Hepatocyte (in vitro differentiated cells): ENCODE measurements at regions not wholly inside any gene's neighbourhood (a gene's known extent, or its start where the extent isn't known, plus 50 kb on each side); places are given as distances from the start of the nearest gene placed in this dataset.

Experiments
- CTCF ChIP-seq: fragments of 200-600 bp; sonication (generic); IDR thresholded peaks from 2 replicates; pipeline ENCODE4 v1.5.1; 2016; ENCODE audit warnings: antibody characterized with exemption, mild to moderate bottlenecking; ENCODE audit not compliant: poor library complexity
- EZH2 ChIP-seq: fragments of 200-600 bp; sonication (generic); IDR thresholded peaks from 2 replicates; pipeline ENCODE4 v1.6.1; 2016; ENCODE audit warnings: antibody characterized with exemption, mild to moderate bottlenecking, borderline replicate concordance
- EZH2phosphoT487 ChIP-seq: fragments of 200-600 bp; sonication (generic); IDR thresholded peaks from one replicate; pipeline ENCODE4 v1.6.1; 2018; ENCODE audit warnings: antibody characterized with exemption, mild to moderate bottlenecking, low read depth, moderate library complexity; ENCODE audit not compliant: unreplicated experiment, severe bottlenecking

- TF ChIP-seq CTCF, result no peak
- no peak for TF ChIP-seq EZH2
- TF ChIP-seq EZH2phosphoT487, result no peak
These were observed 56.0 kb upstream of the EN2 start for GRCh38 chr7:155401884-155402283.
